ENCODE measurements at regions not wholly inside any gene's neighbourhood (a gene's known extent, or its start where the extent isn't known, plus 50 kb on each side); places are given as distances from the start of the nearest gene placed in this dataset.

DNA sequence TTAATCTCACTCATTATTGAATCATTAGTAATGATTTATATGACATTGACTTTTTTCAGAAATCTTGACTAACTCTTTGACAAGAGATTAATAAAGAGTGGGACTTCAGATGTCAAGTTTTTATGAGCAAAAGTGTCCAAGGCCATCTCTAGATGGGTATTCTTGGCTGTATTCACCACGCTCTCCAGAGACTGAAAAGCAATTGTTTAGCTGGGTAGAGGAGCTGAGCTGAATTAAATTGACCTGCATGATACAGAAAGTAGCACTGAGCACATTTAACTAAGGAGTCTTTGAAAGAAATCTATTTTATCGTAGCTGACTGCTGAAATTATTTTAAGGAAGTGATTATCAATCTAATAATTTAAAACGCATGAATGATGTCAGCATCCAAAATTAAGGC lies 89.4 kb downstream of the LINC00237 start:
- no peak for TF ChIP-seq FOXP2 (optimal IDR thresholded peaks at IDR 0.05; ENCODE audit: borderline replicate concordance, extremely low read depth, extremely low read length, insufficient read depth)
- no peak for TF ChIP-seq TAF1 (IDR thresholded peaks at IDR 0.05; ENCODE audit: borderline replicate concordance, insufficient read depth, low read length)
- TF ChIP-seq POLR2AphosphoS5 (IDR thresholded peaks at IDR 0.05; ENCODE audit: low read depth, low read length) = no peak
- TF ChIP-seq SIN3A (IDR thresholded peaks at IDR 0.05; ENCODE audit: borderline replicate concordance, insufficient read depth, low read length) = no peak
- TF ChIP-seq REST (IDR thresholded peaks at IDR 0.05; ENCODE audit: insufficient read depth in 1 of 2, low read depth in 2 of 2, low read length in 2 of 2) = no peak

DNA sequence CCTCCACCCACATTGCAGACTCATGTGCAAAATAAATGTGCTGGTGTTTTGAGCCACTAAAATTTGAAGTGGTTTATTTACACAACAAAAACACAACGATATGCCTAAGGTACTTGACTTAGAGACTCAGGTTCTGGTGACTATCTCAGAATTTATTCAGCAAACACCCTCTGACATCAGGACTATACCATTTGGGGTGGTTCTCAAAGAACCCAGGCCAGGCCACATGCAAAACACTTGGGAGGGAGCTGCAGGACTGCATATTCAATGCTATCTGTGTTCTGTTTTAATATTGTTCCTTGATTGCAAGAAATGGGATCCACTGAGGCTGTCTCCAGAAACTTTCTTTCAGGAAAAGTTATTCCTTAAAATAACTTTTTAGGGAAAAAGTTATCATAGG lies 91.6 kb downstream of the LINC00237 start:
- TF ChIP-seq POLR2AphosphoS5 (IDR thresholded peaks at IDR 0.05; ENCODE audit: low read depth, low read length) (no peak), FOXP2 (optimal IDR thresholded peaks at IDR 0.05; ENCODE audit: borderline replicate concordance, extremely low read depth, extremely low read length, insufficient read depth) (no peak), SIN3A (IDR thresholded peaks at IDR 0.05; ENCODE audit: borderline replicate concordance, insufficient read depth, low read length) (no peak), TAF1 (IDR thresholded peaks at IDR 0.05; ENCODE audit: borderline replicate concordance, insufficient read depth, low read length) (no peak), REST (IDR thresholded peaks at IDR 0.05; ENCODE audit: insufficient read depth in 1 of 2, low read depth in 2 of 2, low read length in 2 of 2) (no peak)

GRCh38 chr20:21008951-21009350 lies 97.2 kb downstream of the LINC00237 start:
- TF ChIP-seq POLR2AphosphoS5 (IDR thresholded peaks at IDR 0.05; ENCODE audit: low read depth, low read length) (no peak), REST (IDR thresholded peaks at IDR 0.05; ENCODE audit: insufficient read depth in 1 of 2, low read depth in 2 of 2, low read length in 2 of 2) (no peak), TAF1 (IDR thresholded peaks at IDR 0.05; ENCODE audit: borderline replicate concordance, insufficient read depth, low read length) (no peak), FOXP2 (optimal IDR thresholded peaks at IDR 0.05; ENCODE audit: borderline replicate concordance, extremely low read depth, extremely low read length, insufficient read depth) (no peak), SIN3A (IDR thresholded peaks at IDR 0.05; ENCODE audit: borderline replicate concordance, insufficient read depth, low read length) (no peak)

GRCh38 chr20:21006611-21007010 lies 99.5 kb downstream of the LINC00237 start:
- TF ChIP-seq FOXP2 (optimal IDR thresholded peaks at IDR 0.05; ENCODE audit: borderline replicate concordance, extremely low read depth, extremely low read length, insufficient read depth) = no peak
- no peak for TF ChIP-seq SIN3A (IDR thresholded peaks at IDR 0.05; ENCODE audit: borderline replicate concordance, insufficient read depth, low read length)
- no peak for TF ChIP-seq REST (IDR thresholded peaks at IDR 0.05; ENCODE audit: insufficient read depth in 1 of 2, low read depth in 2 of 2, low read length in 2 of 2)
- TF ChIP-seq POLR2AphosphoS5 (IDR thresholded peaks at IDR 0.05; ENCODE audit: low read depth, low read length) = no peak
- no peak for TF ChIP-seq TAF1 (IDR thresholded peaks at IDR 0.05; ENCODE audit: borderline replicate concordance, insufficient read depth, low read length)
